HG02642 (cell line): ENCODE measurements at regions not wholly inside any gene's neighbourhood (a gene's known extent, or its start where the extent isn't known, plus 50 kb on each side); places are given as distances from the start of the nearest gene placed in this dataset.

Experiments used
- ATAC-seq: cut with Tn5 transposase; IDR thresholded peaks from one replicate; pipeline ENCODE4 v1.9.1; 2021; ENCODE audit warnings: mild to moderate bottlenecking; ENCODE audit not compliant: unreplicated experiment, poor library complexity

- peak; percentile 71 for ATAC-seq
Observed at GRCh38 chr16:79451196-79451816, 149.2 kb downstream of the MAF start.

- no peak for ATAC-seq
Observed at GRCh38 chr16:79449900-79450299, 150.6 kb downstream of the MAF start.

- no peak for ATAC-seq
Observed at GRCh38 chr16:79449067-79449769, 151.3 kb downstream of the MAF start.

GRCh38 chr16:79444572-79444971, 156.0 kb downstream of the MAF start:
- no peak for ATAC-seq

GRCh38 chr16:79439901-79440300, 160.6 kb downstream of the MAF start:
- no peak for ATAC-seq

- no peak for ATAC-seq
Observed at GRCh38 chr16:79437764-79438751, 162.5 kb downstream of the MAF start.

- no peak for ATAC-seq
Observed at GRCh38 chr16:79436885-79437284, 163.7 kb downstream of the MAF start.

- no peak for ATAC-seq
Observed at GRCh38 chr16:79434771-79435170, 165.8 kb downstream of the MAF start.

GRCh38 chr16:79434092-79434491, 166.4 kb downstream of the MAF start:
- ATAC-seq, result no peak

- ATAC-seq, result no peak
Observed at GRCh38 chr16:79431923-79432322, 168.6 kb downstream of the MAF start.

GRCh38 chr16:79430191-79430678, 170.3 kb downstream of the MAF start:
- ATAC-seq, result no peak

- no peak for ATAC-seq
Observed at GRCh38 chr16:79429381-79430190, 171.0 kb downstream of the MAF start.

GRCh38 chr16:79426663-79427062, 173.9 kb downstream of the MAF start:
- no peak for ATAC-seq

GRCh38 chr16:79422064-79422463, 178.5 kb downstream of the MAF start:
- no peak for ATAC-seq

GRCh38 chr16:79421126-79421525, 179.4 kb downstream of the MAF start:
- no peak for ATAC-seq

GRCh38 chr16:79420493-79420892, 180.0 kb downstream of the MAF start:
- no peak for ATAC-seq

- no peak for ATAC-seq
Observed at GRCh38 chr16:79419148-79419547, 181.4 kb downstream of the MAF start.

GRCh38 chr16:79417601-79418008, 182.9 kb downstream of the MAF start:
- ATAC-seq, result no peak

GRCh38 chr16:79415983-79416640, 184.4 kb downstream of the MAF start:
- ATAC-seq, result no peak
